GM18520 (cell line): ENCODE measurements at regions not wholly inside any gene's neighbourhood (a gene's known extent, or its start where the extent isn't known, plus 50 kb on each side); places are given as distances from the start of the nearest gene placed in this dataset.

Experiments used
- ATAC-seq: cut with Tn5 transposase; IDR thresholded peaks from one replicate; pipeline ENCODE4 v1.9.1; 2021; ENCODE audit not compliant: unreplicated experiment

GRCh38 chr5:174399411-174399810 lies 325.0 kb upstream of the MSX2 start:
- no peak for ATAC-seq

GRCh38 chr5:174400461-174400860 lies 323.9 kb upstream of the MSX2 start:
- no peak for ATAC-seq

GRCh38 chr5:174401793-174402192 lies 322.6 kb upstream of the MSX2 start:
- no peak for ATAC-seq

GRCh38 chr5:174402222-174402812 lies 322.1 kb upstream of the MSX2 start:
- no peak for ATAC-seq

GRCh38 chr5:174404848-174405247 lies 319.5 kb upstream of the MSX2 start:
- ATAC-seq, result no peak

- no peak for ATAC-seq
These were observed 315.3 kb upstream of the MSX2 start for GRCh38 chr5:174409070-174409469.

- no peak for ATAC-seq
These were observed 314.4 kb upstream of the MSX2 start for GRCh38 chr5:174409971-174410370.

- ATAC-seq, result no peak
These were observed 313.5 kb upstream of the MSX2 start for GRCh38 chr5:174410716-174411478.

GRCh38 chr5:174411479-174411819 lies 312.9 kb upstream of the MSX2 start:
- ATAC-seq, result no peak

- ATAC-seq, result no peak
These were observed 312.0 kb upstream of the MSX2 start for GRCh38 chr5:174412374-174412773.

- ATAC-seq, result no peak
These were observed 311.4 kb upstream of the MSX2 start for GRCh38 chr5:174412941-174413340.

GRCh38 chr5:174413567-174414314 lies 310.6 kb upstream of the MSX2 start:
- no peak for ATAC-seq

- ATAC-seq, result no peak
These were observed 310.1 kb upstream of the MSX2 start for GRCh38 chr5:174414315-174414710.

GRCh38 chr5:174418809-174419539 lies 305.4 kb upstream of the MSX2 start:
- ATAC-seq, result no peak

GRCh38 chr5:174419540-174420132 lies 304.7 kb upstream of the MSX2 start:
- no peak for ATAC-seq

GRCh38 chr5:174420651-174421407 lies 303.6 kb upstream of the MSX2 start:
- no peak for ATAC-seq

GRCh38 chr5:174421408-174421805 lies 303.0 kb upstream of the MSX2 start:
- ATAC-seq, result no peak

- ATAC-seq, result no peak
These were observed 300.8 kb upstream of the MSX2 start for GRCh38 chr5:174423558-174423957.

GRCh38 chr5:174424219-174425053 lies 299.9 kb upstream of the MSX2 start:
- ATAC-seq, result no peak
